GM23338 (cell line): ENCODE measurements at regions not wholly inside any gene's neighbourhood (a gene's known extent, or its start where the extent isn't known, plus 50 kb on each side); places are given as distances from the start of the nearest gene placed in this dataset.
A peak's percentile ranks its signal among the peaks of the same experiment; 100 is the strongest.

Experiments
- ATAC-seq: fragments of 200-7000 bp; cut with Tn5 transposase; 3 replicates; pipeline ENCODE4 v1.9.1; 2020
- DNase-seq: peaks from one replicate; pipeline ENCODE4 v3.0.0-alpha.2; 2015; ENCODE audit warnings: low spot score
- H2AFZ ChIP-seq: fragments of 200-600 bp; sonication (generic); 2 replicates; pipeline ENCODE4 v1.8.0; 2016; ENCODE audit warnings: antibody characterized with exemption, mild to moderate bottlenecking, moderate library complexity
- H3F3A ChIP-seq: fragments of 200-600 bp; sonication (generic); replicated peaks from 2 replicates; pipeline ENCODE4 v1.8.0; 2017; ENCODE audit warnings: antibody characterized with exemption, mixed run types, low read depth
- H3K27ac ChIP-seq: fragments of 200-600 bp; sonication (generic); 2 replicates; pipeline ENCODE4 v1.6.1; 2016; ENCODE audit warnings: low read depth
- H3K27me3 ChIP-seq: fragments of 200-600 bp; sonication (generic); 2 replicates; pipeline ENCODE4 v1.8.0; 2016; ENCODE audit warnings: mild to moderate bottlenecking, mixed run types, moderate library complexity; ENCODE audit not compliant: insufficient read depth
- H3K36me3 ChIP-seq: fragments of 200-600 bp; sonication (generic); 2 replicates; pipeline ENCODE4 v1.8.0; 2016; ENCODE audit warnings: mild to moderate bottlenecking; ENCODE audit not compliant: insufficient read depth
- H3K4me1 ChIP-seq: fragments of 200-600 bp; sonication (generic); 2 replicates; pipeline ENCODE4 v1.8.0; 2016; ENCODE audit warnings: mild to moderate bottlenecking, moderate library complexity; ENCODE audit not compliant: insufficient read depth
- H3K4me2 ChIP-seq: fragments of 200-600 bp; sonication (generic); 2 replicates; pipeline ENCODE4 v1.7.1; 2017; ENCODE audit warnings: mixed run types
- H3K4me3 ChIP-seq: fragments of 200-600 bp; sonication (generic); 2 replicates; pipeline ENCODE4 v1.6.1; 2016; ENCODE audit warnings: mixed run types
- H3K79me2 ChIP-seq: fragments of 200-600 bp; sonication (generic); replicated peaks from 2 replicates; pipeline ENCODE4 v1.8.0; 2017; ENCODE audit warnings: mild to moderate bottlenecking; ENCODE audit not compliant: insufficient read depth
- H3K9me2 ChIP-seq: fragments of 200-600 bp; sonication (generic); 2 replicates; pipeline ENCODE4 v1.8.0; 2017; ENCODE audit not compliant: insufficient read depth
- H4K20me1 ChIP-seq: fragments of 200-600 bp; sonication (generic); replicated peaks from 2 replicates; pipeline ENCODE4 v1.8.0; 2017; ENCODE audit warnings: mild to moderate bottlenecking; ENCODE audit not compliant: insufficient read depth
- H3K27ac Mint-ChIP-seq: 2 replicates; pipeline ENCODE4 v1.8.0; 2020; ENCODE audit warnings: inconsistent platforms, mild to moderate bottlenecking, moderate library complexity, mixed read lengths
- H3K27me3 Mint-ChIP-seq: 3 replicates; pipeline ENCODE4 v1.8.0; 2022; ENCODE audit warnings: low read depth, mild to moderate bottlenecking, moderate library complexity, mixed read lengths, inconsistent platforms; ENCODE audit not compliant: insufficient read depth, poor library complexity
- H3K36me3 Mint-ChIP-seq: 3 replicates; pipeline ENCODE4 v1.8.0; 2021; ENCODE audit warnings: low read depth, mild to moderate bottlenecking, inconsistent platforms, moderate library complexity, mixed read lengths
- H3K4me1 Mint-ChIP-seq: 3 replicates; pipeline ENCODE4 v1.8.0; 2020; ENCODE audit warnings: mild to moderate bottlenecking, inconsistent platforms, mixed read lengths
- H3K4me3 Mint-ChIP-seq: 3 replicates; pipeline ENCODE4 v1.8.0; 2021; ENCODE audit warnings: moderate library complexity, mild to moderate bottlenecking, inconsistent platforms, mixed read lengths
- H3K9me3 Mint-ChIP-seq: 3 replicates; pipeline ENCODE4 v1.8.0; 2020; ENCODE audit warnings: moderate library complexity, mild to moderate bottlenecking, inconsistent platforms, mixed read lengths
- CREB1 ChIP-seq: fragments of 250-450 bp; sonication (Bioruptor Pico); IDR thresholded peaks from 2 replicates; pipeline ENCODE4 v1.5.0; 2020; ENCODE audit warnings: low read depth, mild to moderate bottlenecking, moderate library complexity
- EZH2 ChIP-seq: fragments of 200-600 bp; sonication (generic); IDR thresholded peaks from one replicate; pipeline ENCODE4 v1.8.0; 2017; ENCODE audit warnings: antibody characterized with exemption, mild to moderate bottlenecking, low read depth; ENCODE audit not compliant: unreplicated experiment
- POLR2AphosphoS5 ChIP-seq: IDR thresholded peaks from 2 replicates; pipeline ENCODE4 v1.6.1; 2016; ENCODE audit warnings: antibody characterized with exemption, low read depth
- STAT1 ChIP-seq: IDR thresholded peaks from one replicate; pipeline ENCODE4 v1.6.1; 2016; ENCODE audit warnings: antibody characterized with exemption; ENCODE audit not compliant: unreplicated experiment
- ZNF114 ChIP-seq: fragments of 250-450 bp; sonication (Bioruptor Pico); IDR thresholded peaks from 2 replicates; pipeline ENCODE4 v1.5.0; 2020; ENCODE audit warnings: mild to moderate bottlenecking, moderate library complexity
- ZNF331 ChIP-seq: fragments of 250-450 bp; sonication (Bioruptor Pico); IDR thresholded peaks from 2 replicates; pipeline ENCODE4 v1.5.0; 2020; ENCODE audit warnings: low read depth, mild to moderate bottlenecking, moderate library complexity
- TF ChIP-seq, protein P1 (sequence below): fragments of 250-450 bp; sonication (Bioruptor Pico); IDR thresholded peaks from 2 replicates; pipeline ENCODE4 v1.5.0; 2020; ENCODE audit warnings: mild to moderate bottlenecking, moderate library complexity

GRCh38 chr17:55986817-55987216 is 166.5 kb upstream of the ANKFN1 start (continued):
- no peak for TF ChIP-seq ZNF114 (CRISPR knock-in tag)
- no peak for TF ChIP-seq STAT1
- no peak for TF ChIP-seq ZNF331
- TF ChIP-seq EZH2 = no peak
- TF ChIP-seq CREB1 (CRISPR knock-in tag) = no peak

GRCh38 chr17:55988861-55989260 is 164.4 kb upstream of the ANKFN1 start:
- no peak overlapping the region for H3K27ac ChIP-seq
- no peaks in the 10 kb centered on the region for H3F3A ChIP-seq
- H3K4me2 ChIP-seq = no peak overlapping the region
- TF ChIP-seq POLR2AphosphoS5 (no peak), EZH2 (no peak), ZNF331 (no peak)
- H3K79me2 ChIP-seq = no peaks in the 10 kb centered on the region
- H2AFZ ChIP-seq = no peak overlapping the region; the same call in 1 of the 2 replicates
- DNase-seq (no peak), ATAC-seq (no peak)
- H3K36me3 ChIP-seq = no peaks in the 10 kb centered on the region; the same call in 1 of the 2 replicates
- peaks cover 14% of the 10 kb centered on the region for H3K9me2 ChIP-seq
- peaks cover 21% of the 10 kb centered on the region for H3K9me3 Mint-ChIP-seq
- H3K4me3 ChIP-seq = no peak overlapping the region
- peaks cover 8% of the 10 kb centered on the region for H3K27me3 Mint-ChIP-seq
- no peak overlapping the region for H3K4me3 Mint-ChIP-seq
- no peaks in the 10 kb centered on the region for H4K20me1 ChIP-seq
- no peaks in the 10 kb centered on the region for H3K27me3 ChIP-seq
- H3K27ac Mint-ChIP-seq = no peak overlapping the region
- peaks cover 27% of the 10 kb centered on the region for H3K36me3 Mint-ChIP-seq
- H3K4me1 Mint-ChIP-seq = peaks cover 13% of the 10 kb centered on the region
- no peaks in the 10 kb centered on the region for H3K4me1 ChIP-seq

DNA sequence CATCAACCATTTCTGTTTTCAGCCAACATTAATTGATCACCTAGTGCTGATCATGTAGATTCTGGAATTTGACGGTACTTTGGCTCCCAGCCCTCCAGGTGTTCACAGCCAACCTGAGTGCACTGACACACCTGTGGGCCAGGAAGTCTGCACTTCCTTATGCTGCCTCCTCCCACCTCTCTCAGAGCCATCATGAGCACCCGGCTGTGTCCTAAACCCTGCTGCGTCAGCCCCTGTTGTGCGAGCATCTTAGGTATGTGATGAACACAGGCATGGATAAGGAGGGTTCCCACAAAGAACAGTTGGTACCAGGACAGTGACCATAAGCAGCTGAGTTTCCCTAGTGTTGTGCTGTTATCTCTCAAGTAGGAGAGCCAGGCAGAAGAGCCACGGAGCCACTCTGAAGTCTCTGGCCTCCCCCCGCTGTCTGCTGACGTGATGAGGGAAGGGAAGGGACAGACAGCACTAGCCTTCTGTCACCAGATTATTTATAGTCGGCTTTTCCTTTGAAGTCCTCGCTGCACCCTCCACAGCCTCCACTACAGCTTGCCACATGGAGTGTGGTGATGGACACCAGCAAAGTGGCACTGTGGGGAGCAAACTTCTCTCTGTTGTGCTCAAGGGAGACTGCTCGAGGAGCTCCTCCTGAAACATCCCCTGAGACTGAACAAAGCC is 162.8 kb upstream of the ANKFN1 start:
- TF ChIP-seq, protein P1, sequence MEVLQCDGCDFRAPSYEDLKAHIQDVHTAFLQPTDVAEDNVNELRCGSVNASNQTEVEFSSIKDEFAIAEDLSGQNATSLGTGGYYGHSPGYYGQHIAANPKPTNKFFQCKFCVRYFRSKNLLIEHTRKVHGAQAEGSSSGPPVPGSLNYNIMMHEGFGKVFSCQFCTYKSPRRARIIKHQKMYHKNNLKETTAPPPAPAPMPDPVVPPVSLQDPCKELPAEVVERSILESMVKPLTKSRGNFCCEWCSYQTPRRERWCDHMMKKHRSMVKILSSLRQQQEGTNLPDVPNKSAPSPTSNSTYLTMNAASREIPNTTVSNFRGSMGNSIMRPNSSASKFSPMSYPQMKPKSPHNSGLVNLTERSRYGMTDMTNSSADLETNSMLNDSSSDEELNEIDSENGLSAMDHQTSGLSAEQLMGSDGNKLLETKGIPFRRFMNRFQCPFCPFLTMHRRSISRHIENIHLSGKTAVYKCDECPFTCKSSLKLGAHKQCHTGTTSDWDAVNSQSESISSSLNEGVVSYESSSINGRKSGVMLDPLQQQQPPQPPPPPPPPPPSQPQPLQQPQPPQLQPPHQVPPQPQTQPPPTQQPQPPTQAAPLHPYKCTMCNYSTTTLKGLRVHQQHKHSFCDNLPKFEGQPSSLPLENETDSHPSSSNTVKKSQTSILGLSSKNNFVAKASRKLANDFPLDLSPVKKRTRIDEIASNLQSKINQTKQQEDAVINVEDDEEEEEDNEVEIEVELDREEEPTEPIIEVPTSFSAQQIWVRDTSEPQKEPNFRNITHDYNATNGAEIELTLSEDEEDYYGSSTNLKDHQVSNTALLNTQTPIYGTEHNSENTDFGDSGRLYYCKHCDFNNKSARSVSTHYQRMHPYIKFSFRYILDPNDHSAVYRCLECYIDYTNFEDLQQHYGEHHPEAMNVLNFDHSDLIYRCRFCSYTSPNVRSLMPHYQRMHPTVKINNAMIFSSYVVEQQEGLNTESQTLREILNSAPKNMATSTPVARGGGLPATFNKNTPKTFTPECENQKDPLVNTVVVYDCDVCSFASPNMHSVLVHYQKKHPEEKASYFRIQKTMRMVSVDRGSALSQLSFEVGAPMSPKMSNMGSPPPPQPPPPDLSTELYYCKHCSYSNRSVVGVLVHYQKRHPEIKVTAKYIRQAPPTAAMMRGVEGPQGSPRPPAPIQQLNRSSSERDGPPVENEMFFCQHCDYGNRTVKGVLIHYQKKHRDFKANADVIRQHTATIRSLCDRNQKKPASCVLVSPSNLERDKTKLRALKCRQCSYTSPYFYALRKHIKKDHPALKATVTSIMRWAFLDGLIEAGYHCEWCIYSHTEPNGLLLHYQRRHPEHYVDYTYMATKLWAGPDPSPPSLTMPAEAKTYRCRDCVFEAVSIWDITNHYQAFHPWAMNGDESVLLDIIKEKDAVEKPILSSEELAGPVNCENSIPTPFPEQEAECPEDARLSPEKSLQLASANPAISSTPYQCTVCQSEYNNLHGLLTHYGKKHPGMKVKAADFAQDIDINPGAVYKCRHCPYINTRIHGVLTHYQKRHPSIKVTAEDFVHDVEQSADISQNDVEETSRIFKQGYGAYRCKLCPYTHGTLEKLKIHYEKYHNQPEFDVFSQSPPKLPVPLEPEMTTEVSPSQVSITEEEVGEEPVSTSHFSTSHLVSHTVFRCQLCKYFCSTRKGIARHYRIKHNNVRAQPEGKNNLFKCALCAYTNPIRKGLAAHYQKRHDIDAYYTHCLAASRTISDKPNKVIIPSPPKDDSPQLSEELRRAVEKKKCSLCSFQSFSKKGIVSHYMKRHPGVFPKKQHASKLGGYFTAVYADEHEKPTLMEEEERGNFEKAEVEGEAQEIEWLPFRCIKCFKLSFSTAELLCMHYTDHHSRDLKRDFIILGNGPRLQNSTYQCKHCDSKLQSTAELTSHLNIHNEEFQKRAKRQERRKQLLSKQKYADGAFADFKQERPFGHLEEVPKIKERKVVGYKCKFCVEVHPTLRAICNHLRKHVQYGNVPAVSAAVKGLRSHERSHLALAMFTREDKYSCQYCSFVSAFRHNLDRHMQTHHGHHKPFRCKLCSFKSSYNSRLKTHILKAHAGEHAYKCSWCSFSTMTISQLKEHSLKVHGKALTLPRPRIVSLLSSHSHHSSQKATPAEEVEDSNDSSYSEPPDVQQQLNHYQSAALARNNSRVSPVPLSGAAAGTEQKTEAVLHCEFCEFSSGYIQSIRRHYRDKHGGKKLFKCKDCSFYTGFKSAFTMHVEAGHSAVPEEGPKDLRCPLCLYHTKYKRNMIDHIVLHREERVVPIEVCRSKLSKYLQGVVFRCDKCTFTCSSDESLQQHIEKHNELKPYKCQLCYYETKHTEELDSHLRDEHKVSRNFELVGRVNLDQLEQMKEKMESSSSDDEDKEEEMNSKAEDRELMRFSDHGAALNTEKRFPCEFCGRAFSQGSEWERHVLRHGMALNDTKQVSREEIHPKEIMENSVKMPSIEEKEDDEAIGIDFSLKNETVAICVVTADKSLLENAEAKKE (CRISPR knock-in tag) = 0 out of 2 replicates have a peak, but pooled peaks have one; percentile 31
- no peak for TF ChIP-seq EZH2
- no peaks in the 10 kb centered on the region for H4K20me1 ChIP-seq
- Mint-ChIP-seq H3K4me3 (no peak overlapping the region), H3K27ac (no peak overlapping the region), H3K27me3 (peaks cover 8% of the 10 kb centered on the region), H3K36me3 (peaks cover 30% of the 10 kb centered on the region), H3K9me3 (peaks cover 30% of the 10 kb centered on the region), H3K4me1 (peaks cover 13% of the 10 kb centered on the region)
- H2AFZ ChIP-seq = peak overlapping the region; percentile 38; the same call in 1 of the 2 replicates
- no peaks in the 10 kb centered on the region for H3K79me2 ChIP-seq
- H3F3A ChIP-seq = no peaks in the 10 kb centered on the region
- H3K9me2 ChIP-seq = peaks cover 14% of the 10 kb centered on the region
- peak; percentile 96 for ATAC-seq
- H3K4me3 ChIP-seq = no peak overlapping the region
- no peaks in the 10 kb centered on the region for H3K27me3 ChIP-seq
- DNase-seq = peak; percentile 55
- no peaks in the 10 kb centered on the region for H3K4me1 ChIP-seq
- H3K4me2 ChIP-seq = no peak overlapping the region
- H3K27ac ChIP-seq = no peak overlapping the region
- H3K36me3 ChIP-seq = no peaks in the 10 kb centered on the region; the same call in 1 of the 2 replicates
